T-helper 1 cell treated with Interleukin-12 subunit alpha and Interleukin-12 subunit beta and Interleukin-4 antibody, amounts not matched to agents 30 ng/mL and 1 ng/mL, for 36 hours (primary cell): ENCODE measurements at regions not wholly inside any gene's neighbourhood (a gene's known extent, or its start where the extent isn't known, plus 50 kb on each side); places are given as distances from the start of the nearest gene placed in this dataset.

Experiments used
- intact Hi-C: fragments of 100-400 bp; cut with micrococcal nuclease; formaldehyde crosslinking; loops from one replicate; pipeline ENCODE4 v1.15.1; 2024

GRCh38 chr13:74214321-74214720 is 80.1 kb upstream of the KLF12 start:
- intact Hi-C loops = no loop called here

DNA sequence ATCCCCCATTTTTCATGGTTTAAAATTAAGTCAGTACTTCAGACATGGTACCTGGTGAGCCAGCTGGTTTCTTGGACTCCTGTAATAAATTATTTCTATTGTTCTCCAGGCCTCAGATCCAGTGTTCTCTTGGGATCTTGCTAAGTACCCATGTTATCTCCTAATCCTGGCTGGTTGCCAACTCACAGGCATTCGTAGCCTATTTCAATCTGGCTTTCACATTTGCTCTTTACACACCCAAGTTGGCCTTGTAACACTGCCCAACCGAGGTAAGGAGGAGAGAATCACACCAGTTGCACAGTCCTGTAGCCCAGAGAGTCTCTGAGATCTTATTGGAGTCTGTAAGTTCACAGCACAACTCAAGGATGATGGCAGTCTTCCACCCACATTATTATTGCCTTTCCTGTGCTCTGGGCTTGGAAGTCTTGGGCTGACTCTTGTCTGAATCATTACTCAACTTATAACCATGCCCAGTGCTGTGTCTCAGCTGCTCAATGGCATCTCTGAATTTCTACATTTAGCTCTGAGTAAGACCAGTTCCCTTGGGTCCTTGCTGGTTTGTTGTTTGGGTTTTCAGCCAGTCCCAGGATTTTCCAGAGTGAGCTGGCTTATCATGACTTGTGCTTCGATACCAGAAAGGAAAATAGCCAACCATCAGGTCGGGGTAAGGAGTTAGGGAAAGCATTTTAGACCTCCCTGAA is 76.6 kb upstream of the KLF12 start:
- intact Hi-C loops = no loop called here

DNA sequence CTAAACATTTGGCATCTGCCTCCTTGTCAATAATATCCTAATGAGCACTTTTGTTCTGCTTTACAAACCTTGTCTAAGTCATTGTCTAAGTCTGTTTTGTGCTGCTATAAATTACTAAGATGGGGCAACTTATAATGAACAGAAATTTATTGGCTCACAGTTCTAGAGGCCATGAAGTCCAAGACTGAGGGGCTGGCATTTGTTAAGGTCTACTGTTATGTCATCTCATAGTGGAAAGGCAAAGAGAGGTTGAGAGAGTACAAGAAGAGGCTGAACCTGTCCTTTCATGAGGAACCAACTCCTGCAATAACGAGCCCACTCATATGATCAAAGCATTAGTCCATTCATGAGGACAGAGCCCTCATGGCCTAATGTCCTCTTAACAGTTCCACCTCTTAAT is 72.7 kb upstream of the KLF12 start:
- intact Hi-C loops = no loop called here

GRCh38 chr13:74206061-74206561 is 71.9 kb upstream of the KLF12 start:
- intact Hi-C loops = no loop called here

DNA sequence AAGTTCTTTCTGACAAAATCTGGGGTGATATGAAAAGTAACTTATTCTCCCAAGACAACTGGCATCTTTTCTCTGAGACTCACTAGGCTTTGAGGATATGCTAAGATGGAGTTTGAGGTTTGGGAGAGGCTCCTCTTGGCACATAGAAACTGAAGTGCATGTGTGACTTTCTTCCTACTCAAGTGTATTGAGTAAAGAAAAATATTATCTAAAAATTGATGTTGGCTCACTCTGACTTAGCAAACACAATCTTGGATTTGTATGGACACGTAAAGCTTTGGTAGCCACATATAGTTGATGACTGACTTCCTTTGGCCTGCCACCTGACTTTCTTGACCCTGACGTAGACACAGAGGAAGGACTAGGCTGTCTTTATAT is 71.1 kb upstream of the KLF12 start:
- intact Hi-C loops = no loop called here

DNA sequence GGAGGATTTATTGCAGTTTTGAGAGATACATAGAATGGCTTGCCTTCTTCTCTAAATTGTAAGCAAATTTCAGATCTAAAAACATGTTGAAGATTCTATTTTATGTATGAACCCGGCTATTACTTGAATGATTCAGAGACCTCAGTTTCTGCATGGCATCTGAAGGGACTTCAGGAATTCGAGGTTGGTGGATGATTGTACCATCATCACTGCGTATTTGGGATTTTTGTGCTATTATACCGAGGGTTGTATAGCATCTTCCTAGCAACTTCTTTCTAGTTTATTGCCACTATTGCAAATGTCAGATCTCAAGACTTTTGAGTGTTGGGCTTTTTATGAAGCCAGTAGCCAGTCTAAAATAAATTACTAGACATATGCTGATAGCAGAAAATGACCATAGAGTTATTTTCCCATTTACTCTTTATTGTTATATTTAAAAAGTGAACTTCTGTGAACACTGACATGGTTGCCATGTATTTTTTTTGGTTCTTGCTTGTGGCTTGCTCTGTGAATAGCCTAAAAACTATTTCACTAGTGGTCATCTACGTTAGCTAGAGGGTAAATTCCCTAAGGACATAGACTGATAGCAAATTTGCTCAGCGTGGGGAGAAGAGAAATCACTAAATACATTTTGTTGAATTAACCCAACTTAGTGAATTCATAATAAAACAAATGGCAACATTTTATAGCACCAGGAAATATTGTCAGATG is 70.6 kb upstream of the KLF12 start:
- intact Hi-C loops = no loop called here

GRCh38 chr13:74203576-74203975 is 69.4 kb upstream of the KLF12 start:
- intact Hi-C loops = no loop called here

GRCh38 chr13:74202129-74202813 is 68.1 kb upstream of the KLF12 start:
- intact Hi-C loops = no loop called here

DNA sequence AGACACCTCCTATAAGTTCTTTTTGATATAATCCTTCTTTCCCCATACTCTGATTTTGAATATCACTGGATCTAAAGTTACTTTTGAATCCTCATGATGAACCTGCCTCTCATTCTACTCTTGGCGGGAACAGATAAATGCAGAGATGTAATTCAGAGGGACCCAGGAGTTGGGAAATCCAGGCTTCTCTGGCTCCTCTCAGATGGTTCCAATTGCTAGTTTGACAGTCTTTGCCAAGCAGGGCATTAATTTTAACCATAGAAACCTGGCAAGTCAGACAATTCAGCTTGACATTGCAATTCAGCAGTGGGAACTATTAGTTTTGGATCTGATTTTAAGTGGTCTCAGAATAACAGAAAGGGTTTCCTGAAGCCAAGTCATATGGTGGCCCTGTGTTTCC is 67.3 kb upstream of the KLF12 start:
- intact Hi-C loops = no loop called here

- intact Hi-C loops = no loop called here
Measured at GRCh38 chr13:74200081-74200480, 65.9 kb upstream of the KLF12 start.

- intact Hi-C loops = no loop called here
Measured at GRCh38 chr13:74197677-74198429, 63.6 kb upstream of the KLF12 start.

DNA sequence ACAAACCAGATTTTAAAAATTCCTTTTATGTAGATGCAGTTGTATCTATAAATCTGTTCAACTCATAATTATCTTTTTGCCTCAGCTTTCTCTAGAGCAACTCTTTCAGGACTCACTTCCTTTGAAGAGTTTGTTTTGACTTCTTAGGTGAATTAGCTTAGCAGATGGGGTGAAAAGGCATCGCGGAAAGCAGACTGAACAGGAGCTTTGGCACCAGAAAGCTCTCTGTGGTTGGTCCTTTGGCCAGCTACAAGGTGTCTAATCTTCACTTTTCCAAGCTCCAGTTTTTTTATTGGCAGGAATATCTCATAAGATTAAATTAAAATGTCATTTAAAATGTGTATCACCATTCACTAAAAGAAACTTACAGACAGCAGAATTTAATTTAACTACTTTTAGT is 60.6 kb upstream of the KLF12 start:
- intact Hi-C loops = no loop called here

DNA sequence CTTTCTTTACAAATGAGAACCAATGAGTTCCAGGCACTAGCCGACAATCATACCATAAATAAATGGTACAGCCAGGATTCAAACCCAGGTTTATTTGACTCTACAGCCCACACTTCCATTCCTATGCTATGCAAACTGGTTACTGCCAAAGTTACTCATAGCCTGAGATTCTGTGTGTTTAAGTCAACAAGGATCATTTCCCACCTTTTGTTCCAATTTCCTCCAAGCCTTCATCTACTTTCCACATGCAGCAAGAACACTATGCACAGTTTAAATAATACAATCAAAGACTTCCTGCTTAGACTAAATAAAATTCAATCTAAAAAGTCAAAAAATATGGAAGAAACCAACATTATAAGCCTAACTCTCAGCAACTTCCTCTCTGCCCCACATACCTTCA is 59.2 kb upstream of the KLF12 start:
- intact Hi-C loops = no loop called here

DNA sequence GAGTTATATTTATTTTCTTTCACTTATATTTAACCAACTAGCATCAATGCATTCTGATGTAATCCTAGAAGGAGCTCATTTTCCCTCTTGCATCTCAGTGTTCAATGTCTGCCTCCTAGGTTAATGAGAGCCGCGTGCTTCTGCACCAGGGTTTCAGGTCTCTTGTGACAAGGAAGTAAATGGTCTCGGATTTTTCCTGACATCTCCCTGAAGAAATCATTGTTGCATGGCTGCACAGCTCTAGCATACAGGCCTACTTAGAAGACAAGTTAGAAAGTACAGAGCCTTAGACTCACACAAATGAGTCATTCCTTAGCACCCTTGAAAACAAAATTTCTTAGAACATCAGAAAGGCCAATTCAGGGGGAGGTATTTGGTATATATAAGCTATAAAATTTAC is 57.2 kb upstream of the KLF12 start:
- intact Hi-C loops = no loop called here

GRCh38 chr13:74190999-74191398 is 56.8 kb upstream of the KLF12 start:
- intact Hi-C loops = no loop called here

DNA sequence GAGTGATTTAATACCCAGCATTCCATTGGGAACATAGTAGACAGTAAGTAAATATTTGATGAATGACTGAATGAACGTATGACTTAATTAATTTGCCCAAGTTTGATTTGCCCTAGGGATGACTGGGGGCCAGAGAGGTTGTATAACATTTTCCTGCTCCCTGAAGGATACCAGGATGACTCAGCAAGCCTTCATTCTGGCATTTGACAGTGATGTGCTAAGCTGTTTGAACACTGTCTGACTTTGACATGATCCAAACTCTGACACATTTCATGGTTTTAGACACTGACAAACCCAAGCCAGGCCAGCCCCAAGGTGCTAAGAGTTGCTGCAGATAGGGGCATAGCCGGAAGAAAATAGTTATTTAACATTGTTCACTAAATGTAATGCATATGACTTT is 53.4 kb upstream of the KLF12 start:
- intact Hi-C loops = loop anchor here (2.0 kb wide), 1 partner anchor 39 kb away; no protein-coding TSS in a partner anchor

DNA sequence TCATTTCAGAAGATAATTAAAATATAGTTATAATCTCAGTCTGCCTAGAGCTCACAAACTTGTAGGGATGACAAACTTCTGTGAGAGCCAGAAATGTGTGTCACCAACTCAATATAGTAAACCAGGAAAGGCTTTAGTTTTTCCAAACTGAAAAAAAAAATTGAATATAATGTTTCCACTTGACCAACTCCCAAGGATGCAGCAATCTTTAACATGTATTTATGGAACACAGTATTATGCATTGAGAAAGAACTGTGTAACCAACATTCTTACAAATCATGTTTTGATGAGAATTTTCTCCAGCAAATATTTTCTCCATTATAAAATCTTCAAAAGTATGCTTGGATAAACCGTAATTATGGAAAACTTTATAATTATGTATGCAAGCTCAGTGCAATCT is 50.1 kb upstream of the KLF12 start:
- intact Hi-C loops = no loop called here
